GM12892 (cell line): ENCODE measurements at regions not wholly inside any gene's neighbourhood (a gene's known extent, or its start where the extent isn't known, plus 50 kb on each side); places are given as distances from the start of the nearest gene placed in this dataset.

ENCODE experiments used
- POLR2A ChIP-seq: IDR thresholded peaks from 2 replicates; pipeline ENCODE4 v1.6.1; 2011; ENCODE audit warnings: low read depth, low read length, control low read depth
- POLR2AphosphoS5 ChIP-seq: IDR thresholded peaks from 2 replicates; pipeline ENCODE4 v1.6.1; 2011; ENCODE audit warnings: low read depth, low read length, control low read depth

DNA sequence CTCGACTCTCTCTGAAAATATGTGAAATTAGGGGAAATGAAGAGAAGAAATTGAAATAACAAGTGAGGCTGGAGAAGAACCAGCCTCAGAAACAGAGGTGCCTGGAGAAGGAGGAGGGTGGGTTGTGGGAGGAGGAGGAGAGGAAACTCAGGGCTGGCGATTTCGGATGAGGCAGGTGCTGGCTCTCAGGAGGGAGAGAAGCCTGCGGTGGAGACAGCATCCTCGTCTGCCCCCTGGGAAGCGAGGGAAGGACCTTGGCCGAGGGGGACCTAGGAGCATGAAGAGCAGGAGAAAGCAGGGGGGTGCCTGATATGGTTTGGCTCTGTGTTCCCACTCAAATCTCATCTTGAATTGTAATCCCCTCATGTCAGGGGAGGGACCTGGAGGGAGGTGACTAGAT lies 264.7 kb upstream of the TNRC6C start:
- TF ChIP-seq POLR2AphosphoS5: no peak
- TF ChIP-seq POLR2A: no peak
